Calu3 (cell line): ENCODE measurements at regions not wholly inside any gene's neighbourhood (a gene's known extent, or its start where the extent isn't known, plus 50 kb on each side); places are given as distances from the start of the nearest gene placed in this dataset.

Experiments
- BruUV-seq: library from RNA; stranded (reverse); fragments of 400-500 nt; replicated peaks from 2 replicates; lab custom pipeline; 2021; lab: Mats Ljungman, UMichigan
- CTCF ChIA-PET: fragments of 300-600 bp; sonication (Branson Sonifier 250); formaldehyde crosslinking; loops from one replicate; lab custom pipeline; 2022; ENCODE audit warnings: antibody characterized with exemption; lab: Charles Lee
- DNase-seq: peaks from one replicate; pipeline ENCODE4 v3.0.0; 2022
- H3K27ac Mint-ChIP-seq: one replicate; pipeline ENCODE4 v1.8.0; 2022; ENCODE audit warnings: mixed read lengths; ENCODE audit not compliant: unreplicated experiment
- H3K27me3 Mint-ChIP-seq: one replicate; pipeline ENCODE4 v1.8.0; 2022; ENCODE audit warnings: mixed read lengths; ENCODE audit not compliant: unreplicated experiment
- H3K36me3 Mint-ChIP-seq: one replicate; pipeline ENCODE4 v1.8.0; 2022; ENCODE audit warnings: mild to moderate bottlenecking, moderate library complexity, mixed read lengths; ENCODE audit not compliant: insufficient read depth, unreplicated experiment
- H3K4me1 Mint-ChIP-seq: one replicate; pipeline ENCODE4 v1.8.0; 2022; ENCODE audit warnings: mild to moderate bottlenecking, low read depth, mixed read lengths; ENCODE audit not compliant: unreplicated experiment
- H3K4me3 Mint-ChIP-seq: one replicate; pipeline ENCODE4 v1.8.0; 2022; ENCODE audit warnings: mild to moderate bottlenecking, low read depth, moderate library complexity, mixed read lengths; ENCODE audit not compliant: unreplicated experiment
- H3K9me3 Mint-ChIP-seq: one replicate; pipeline ENCODE4 v1.8.0; 2022; ENCODE audit warnings: low read depth, mixed read lengths; ENCODE audit not compliant: unreplicated experiment
- CTCF ChIP-seq: fragments of 200-600 bp; IDR thresholded peaks from one replicate; pipeline ENCODE4 v1.8.0; 2022; ENCODE audit warnings: antibody characterized with exemption; ENCODE audit not compliant: unreplicated experiment
- intact Hi-C: fragments of 100-400 bp; cut with micrococcal nuclease; formaldehyde crosslinking; loops from one replicate; pipeline ENCODE4 v1.10.0; 2022; ENCODE audit not compliant: unreplicated experiment

GRCh38 chr2:188813315-188813714 is 160.9 kb upstream of the COL3A1 start:
- Mint-ChIP-seq H3K9me3 (no peaks in the 10 kb centered on the region), H3K27me3 (no peaks in the 10 kb centered on the region), H3K27ac (no peak overlapping the region), H3K4me3 (no peak overlapping the region), H3K36me3 (no peaks in the 10 kb centered on the region), H3K4me1 (no peaks in the 10 kb centered on the region)
- DNase-seq = no peak
- BruUV-seq = no TSS peak
- CTCF ChIA-PET = no interaction called here
- intact Hi-C loops = no loop called here
- TF ChIP-seq CTCF = no peak

DNA sequence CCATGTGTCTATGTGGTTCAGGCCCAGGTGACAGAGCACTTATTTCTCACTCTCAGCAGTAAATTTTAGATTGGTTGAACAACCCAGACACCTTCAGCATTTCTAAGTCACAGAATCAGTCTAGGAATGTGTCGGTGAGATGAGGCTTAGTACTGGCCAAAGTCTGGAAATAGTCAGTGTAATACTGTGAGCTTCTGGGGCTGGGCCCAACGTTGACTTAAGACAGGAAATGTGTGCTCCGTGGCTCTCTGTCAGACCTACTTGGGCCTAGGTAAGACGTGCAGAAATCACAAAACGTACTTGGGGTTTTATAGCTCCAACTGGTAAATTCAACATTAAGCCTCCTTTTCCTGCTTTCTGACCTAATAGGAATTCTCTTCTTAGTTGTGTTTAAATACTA is 160.3 kb upstream of the COL3A1 start:
- H3K27ac Mint-ChIP-seq = no peak overlapping the region
- intact Hi-C loops = no loop called here
- no peaks in the 10 kb centered on the region for H3K27me3 Mint-ChIP-seq
- no peaks in the 10 kb centered on the region for H3K4me1 Mint-ChIP-seq
- CTCF ChIA-PET = no interaction called here
- DNase-seq = no peak
- H3K36me3 Mint-ChIP-seq = no peaks in the 10 kb centered on the region
- no peak for TF ChIP-seq CTCF
- no peaks in the 10 kb centered on the region for H3K9me3 Mint-ChIP-seq
- no TSS peak for BruUV-seq
- H3K4me3 Mint-ChIP-seq = no peak overlapping the region

- no peak for TF ChIP-seq CTCF
- no TSS peak for BruUV-seq
- H3K27ac Mint-ChIP-seq = no peak overlapping the region
- no peaks in the 10 kb centered on the region for H3K36me3 Mint-ChIP-seq
- peaks cover 6% of the 10 kb centered on the region for H3K9me3 Mint-ChIP-seq
- H3K27me3 Mint-ChIP-seq = no peaks in the 10 kb centered on the region
- no peak overlapping the region for H3K4me3 Mint-ChIP-seq
- CTCF ChIA-PET = interaction anchor here (0.6 to 1.3 kb wide), 2 partner anchors 10 to 116 kb away, joined by 3 read pairs; no protein-coding TSS in a partner anchor
- DNase-seq = no peak
- no peaks in the 10 kb centered on the region for H3K4me1 Mint-ChIP-seq
- intact Hi-C loops = no loop called here
These were observed 155.2 kb upstream of the COL3A1 start for GRCh38 chr2:188819011-188819410.

DNA sequence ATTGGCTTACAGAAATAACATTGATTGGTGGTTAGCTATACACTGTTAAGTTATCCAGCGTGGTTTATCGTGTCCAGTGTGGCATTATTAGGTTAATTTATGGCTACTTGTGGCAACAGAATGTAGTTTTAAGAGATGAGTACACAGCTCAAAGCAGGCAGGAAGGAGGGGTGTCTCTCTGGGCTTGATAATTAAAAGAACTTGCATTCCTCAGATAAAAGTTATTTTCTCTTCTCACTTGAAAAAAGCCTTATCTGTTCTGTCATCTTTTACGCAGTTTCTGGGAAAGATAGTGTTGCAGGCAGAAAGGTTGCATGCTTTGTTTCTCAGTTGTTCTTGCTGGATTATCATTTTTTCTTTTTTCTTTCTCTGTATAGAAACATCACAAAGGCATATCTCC is 154.4 kb upstream of the COL3A1 start:
- intact Hi-C loops = no loop called here
- Mint-ChIP-seq H3K36me3 (no peaks in the 10 kb centered on the region), H3K27ac (no peak overlapping the region), H3K4me1 (no peaks in the 10 kb centered on the region), H3K4me3 (no peak overlapping the region), H3K9me3 (peaks cover 6% of the 10 kb centered on the region), H3K27me3 (no peaks in the 10 kb centered on the region)
- TF ChIP-seq CTCF = no peak
- no peak for DNase-seq
- BruUV-seq = no TSS peak
- CTCF ChIA-PET = interaction anchor here (0.6 to 1.3 kb wide), 2 partner anchors 9 to 117 kb away, joined by 3 read pairs; no protein-coding TSS in a partner anchor
